ENCODE measurements at regions not wholly inside any gene's neighbourhood (a gene's known extent, or its start where the extent isn't known, plus 50 kb on each side); places are given as distances from the start of the nearest gene placed in this dataset.

GRCh38 chr14:80350707-80351106 is 139.4 kb upstream of the DIO2 start:
- TF ChIP-seq CTCF (conservative IDR thresholded peaks at IDR 0.05; ENCODE audit: low read length) = no peak
- no peak for TF ChIP-seq EZH2phosphoT487 (IDR thresholded peaks at IDR 0.05; ENCODE audit: borderline replicate concordance, low read depth, low read length)
